Breast epithelium (tissue), 3 donors: ENCODE measurements at regions not wholly inside any gene's neighbourhood (a gene's known extent, or its start where the extent isn't known, plus 50 kb on each side); places are given as distances from the start of the nearest gene placed in this dataset.

Source experiments
- CTCF ChIP-seq, 3 donors: fragments of 450-650 bp; IDR thresholded peaks; one replicate each; pipeline ENCODE4 v1.5.1; 2016 to 2017; ENCODE audit warnings: antibody characterized with exemption in 3 of 3, mild to moderate bottlenecking in 3 of 3, moderate library complexity in 3 of 3
- POLR2A ChIP-seq: fragments of 450-650 bp; IDR thresholded peaks from one replicate; pipeline ENCODE4 v1.6.1; 2016; ENCODE audit warnings: antibody characterized with exemption, mild to moderate bottlenecking, moderate library complexity

GRCh38 chr9:80556631-80557030, 984.9 kb downstream of the TLE4 start:
- no peak for TF ChIP-seq CTCF (IDR thresholded peaks at IDR 0.05)
- TF ChIP-seq POLR2A = no peak
